Activated CD8-positive, alpha-beta T cell treated with anti-CD3 and anti-CD28 coated beads for 36 hours (primary cell): ENCODE measurements at regions not wholly inside any gene's neighbourhood (a gene's known extent, or its start where the extent isn't known, plus 50 kb on each side); places are given as distances from the start of the nearest gene placed in this dataset.

Experiments used
- ATAC-seq: fragments of 200-7000 bp; cut with Tn5 transposase; one replicate; pipeline ENCODE4 v1.10.0; 2021; ENCODE audit warnings: mild to moderate bottlenecking, moderate library complexity
- CTCF ChIA-PET: fragments of 350-600 bp; sonication (Branson Sonifier 250); formaldehyde crosslinking; loops from one replicate; lab custom pipeline; 2021; ENCODE audit warnings: antibody characterized with exemption; lab: Charles Lee
- POLR2A ChIA-PET: fragments of 350-600 bp; sonication (Branson Sonifier 250); formaldehyde crosslinking; loops from one replicate; lab custom pipeline; 2021; ENCODE audit warnings: antibody characterized with exemption; lab: Charles Lee
- DNase-seq: peaks from one replicate; pipeline ENCODE4 v3.0.0-alpha.2; 2020
- H3K27ac Mint-ChIP-seq: one replicate; pipeline ENCODE4 v1.8.0; 2021; ENCODE audit warnings: mild to moderate bottlenecking, mixed read lengths
- H3K27me3 Mint-ChIP-seq: one replicate; pipeline ENCODE4 v1.8.0; 2021; ENCODE audit warnings: mixed read lengths
- H3K36me3 Mint-ChIP-seq: one replicate; pipeline ENCODE4 v1.8.0; 2021; ENCODE audit warnings: low read depth, mixed read lengths
- H3K4me1 Mint-ChIP-seq: one replicate; pipeline ENCODE4 v1.8.0; 2021; ENCODE audit warnings: low read depth, mixed read lengths
- H3K4me3 Mint-ChIP-seq: one replicate; pipeline ENCODE4 v1.8.0; 2021; ENCODE audit warnings: mild to moderate bottlenecking, moderate library complexity, mixed read lengths
- H3K9me3 Mint-ChIP-seq: one replicate; pipeline ENCODE4 v1.8.0; 2021; ENCODE audit warnings: mixed read lengths
- CTCF ChIP-seq: fragments of 200-600 bp; IDR thresholded peaks from one replicate; pipeline ENCODE4 v1.8.0; 2022; ENCODE audit warnings: antibody characterized with exemption, mild to moderate bottlenecking
- intact Hi-C: fragments of 100-400 bp; cut with micrococcal nuclease; formaldehyde crosslinking; loops from one replicate; pipeline ENCODE4 v1.10.0; 2022

- H3K9me3 Mint-ChIP-seq = no peaks in the 10 kb centered on the region
- no peak overlapping the region for H3K27ac Mint-ChIP-seq
- ATAC-seq (no peak), DNase-seq (no peak)
- ChIA-PET CTCF (no interaction called here), POLR2A (interaction anchor here (0.6 kb wide), 1 partner anchor 12 kb away, joined by 3 read pairs; no protein-coding TSS in a partner anchor)
- H3K4me1 Mint-ChIP-seq = peaks cover 17% of the 10 kb centered on the region
- no peaks in the 10 kb centered on the region for H3K36me3 Mint-ChIP-seq
- intact Hi-C loops = no loop called here
- no peaks in the 10 kb centered on the region for H3K27me3 Mint-ChIP-seq
- no peak for TF ChIP-seq CTCF
- no peak overlapping the region for H3K4me3 Mint-ChIP-seq
These were observed 518.2 kb upstream of the ARID1B start for GRCh38 chr6:156258981-156259380.

GRCh38 chr6:156256161-156256560 lies 521.0 kb upstream of the ARID1B start:
- intact Hi-C loops = no loop called here
- Mint-ChIP-seq H3K4me3 (no peak overlapping the region), H3K9me3 (peaks cover 2% of the 10 kb centered on the region), H3K4me1 (peaks cover 22% of the 10 kb centered on the region), H3K27ac (no peak overlapping the region), H3K36me3 (peaks cover 1% of the 10 kb centered on the region), H3K27me3 (peaks cover 1% of the 10 kb centered on the region)
- DNase-seq (peak; percentile 32), ATAC-seq (peak; percentile 83)
- no peak for TF ChIP-seq CTCF
- ChIA-PET CTCF (no interaction called here), POLR2A (interaction anchor here (0.6 kb wide), 1 partner anchor 33 kb away, joined by 3 read pairs; no protein-coding TSS in a partner anchor)

GRCh38 chr6:156254240-156254639 lies 522.9 kb upstream of the ARID1B start:
- Mint-ChIP-seq H3K27ac (no peak overlapping the region), H3K4me1 (peaks cover 37% of the 10 kb centered on the region), H3K27me3 (peaks cover 1% of the 10 kb centered on the region), H3K9me3 (peaks cover 7% of the 10 kb centered on the region), H3K36me3 (peaks cover 8% of the 10 kb centered on the region), H3K4me3 (no peak overlapping the region)
- CTCF ChIA-PET = no interaction called here
- POLR2A ChIA-PET = no interaction called here
- DNase-seq = no peak
- intact Hi-C loops = no loop called here
- ATAC-seq = no peak
- TF ChIP-seq CTCF = no peak

GRCh38 chr6:156250593-156250992 lies 526.6 kb upstream of the ARID1B start:
- intact Hi-C loops = no loop called here
- ChIA-PET CTCF (no interaction called here), POLR2A (no interaction called here)
- no peak for TF ChIP-seq CTCF
- Mint-ChIP-seq H3K4me1 (peaks cover 28% of the 10 kb centered on the region), H3K27me3 (peaks cover 1% of the 10 kb centered on the region), H3K36me3 (peaks cover 8% of the 10 kb centered on the region), H3K27ac (peak overlapping the region; percentile 93), H3K9me3 (peaks cover 8% of the 10 kb centered on the region), H3K4me3 (no peak overlapping the region)
- DNase-seq = peak; percentile 81
- peak; percentile 94 for ATAC-seq

GRCh38 chr6:156242206-156242605 lies 535.0 kb upstream of the ARID1B start:
- no peak for ATAC-seq
- no peaks in the 10 kb centered on the region for H3K27me3 Mint-ChIP-seq
- no peak overlapping the region for H3K27ac Mint-ChIP-seq
- no peak overlapping the region for H3K4me3 Mint-ChIP-seq
- no peaks in the 10 kb centered on the region for H3K36me3 Mint-ChIP-seq
- POLR2A ChIA-PET = no interaction called here
- CTCF ChIA-PET = interaction anchor here (1.0 kb wide), 1 partner anchor 10 kb away, joined by 5 read pairs; no protein-coding TSS in a partner anchor
- DNase-seq = no peak
- intact Hi-C loops = no loop called here
- H3K9me3 Mint-ChIP-seq = peaks cover 2% of the 10 kb centered on the region
- no peaks in the 10 kb centered on the region for H3K4me1 Mint-ChIP-seq
- TF ChIP-seq CTCF = no peak
